SK-N-SH (cell line): ENCODE measurements at regions not wholly inside any gene's neighbourhood (a gene's known extent, or its start where the extent isn't known, plus 50 kb on each side); places are given as distances from the start of the nearest gene placed in this dataset.

Source experiments
- CHD2 ChIP-seq: fragments of 150-350 bp; IDR thresholded peaks from 2 replicates; pipeline ENCODE4 v1.6.1; 2018; ENCODE audit warnings: low read length; ENCODE audit not compliant: partially characterized antibody
- FOSL2 ChIP-seq: IDR thresholded peaks from 2 replicates; pipeline ENCODE4 v1.4.0; 2012; ENCODE audit warnings: low read depth, mild to moderate bottlenecking, moderate library complexity, borderline replicate concordance
- SIN3A ChIP-seq: IDR thresholded peaks from 2 replicates; pipeline ENCODE4 v1.6.1; 2012; ENCODE audit warnings: low read depth, mild to moderate bottlenecking, low read length, moderate library complexity, borderline replicate concordance
- TF ChIP-seq, protein P1 (sequence below): fragments of 200-600 bp; sonication (generic); IDR thresholded peaks from 2 replicates; pipeline ENCODE4 v1.6.1; 2017; ENCODE audit warnings: antibody characterized with exemption, mild to moderate bottlenecking, moderate library complexity

GRCh38 chr10:108966005-108966404 is 957.3 kb downstream of the XPNPEP1 start:
- TF ChIP-seq, protein P1, sequence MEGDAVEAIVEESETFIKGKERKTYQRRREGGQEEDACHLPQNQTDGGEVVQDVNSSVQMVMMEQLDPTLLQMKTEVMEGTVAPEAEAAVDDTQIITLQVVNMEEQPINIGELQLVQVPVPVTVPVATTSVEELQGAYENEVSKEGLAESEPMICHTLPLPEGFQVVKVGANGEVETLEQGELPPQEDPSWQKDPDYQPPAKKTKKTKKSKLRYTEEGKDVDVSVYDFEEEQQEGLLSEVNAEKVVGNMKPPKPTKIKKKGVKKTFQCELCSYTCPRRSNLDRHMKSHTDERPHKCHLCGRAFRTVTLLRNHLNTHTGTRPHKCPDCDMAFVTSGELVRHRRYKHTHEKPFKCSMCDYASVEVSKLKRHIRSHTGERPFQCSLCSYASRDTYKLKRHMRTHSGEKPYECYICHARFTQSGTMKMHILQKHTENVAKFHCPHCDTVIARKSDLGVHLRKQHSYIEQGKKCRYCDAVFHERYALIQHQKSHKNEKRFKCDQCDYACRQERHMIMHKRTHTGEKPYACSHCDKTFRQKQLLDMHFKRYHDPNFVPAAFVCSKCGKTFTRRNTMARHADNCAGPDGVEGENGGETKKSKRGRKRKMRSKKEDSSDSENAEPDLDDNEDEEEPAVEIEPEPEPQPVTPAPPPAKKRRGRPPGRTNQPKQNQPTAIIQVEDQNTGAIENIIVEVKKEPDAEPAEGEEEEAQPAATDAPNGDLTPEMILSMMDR = no peak
- TF ChIP-seq FOSL2 (no peak), CHD2 (no peak), SIN3A (no peak)
